ENCODE measurements at regions not wholly inside any gene's neighbourhood (a gene's known extent, or its start where the extent isn't known, plus 50 kb on each side); places are given as distances from the start of the nearest gene placed in this dataset.

DNA sequence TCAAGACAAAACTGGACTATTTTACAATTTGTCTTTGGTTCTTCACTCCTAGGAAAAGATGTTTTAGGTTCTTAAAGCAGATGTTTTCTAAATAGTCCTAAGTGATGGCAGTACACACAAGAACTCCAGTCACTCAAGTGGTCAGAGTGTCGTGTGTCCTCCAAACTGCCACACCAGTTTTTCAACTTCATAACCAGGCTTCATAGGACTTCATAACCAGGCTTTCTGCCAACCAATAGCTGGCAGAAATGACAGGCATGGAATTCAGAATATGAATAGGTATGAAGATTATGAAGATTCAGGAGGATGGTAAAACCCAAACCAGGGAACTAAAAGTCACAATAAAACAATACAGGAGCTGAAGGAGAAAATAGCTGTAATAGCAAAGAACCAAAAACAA, 721.2 kb upstream of the SEMA3D start:
- TF ChIP-seq REST (IDR thresholded peaks at IDR 0.05; ENCODE audit: insufficient replicate concordance, low read depth) (no peak), POLR2AphosphoS5 (IDR thresholded peaks at IDR 0.05; ENCODE audit: low read depth) (no peak)

All from HL-60 (cell line).